Stimulated activated CD8-positive, alpha-beta memory T cell treated with anti-CD3 and anti-CD28 coated beads, Interleukin-7, amount 100 ng/mL, for 1 hour (primary cell): ENCODE measurements at regions not wholly inside any gene's neighbourhood (a gene's known extent, or its start where the extent isn't known, plus 50 kb on each side); places are given as distances from the start of the nearest gene placed in this dataset.
"Not testable (repeated sequence)": the region's sequence is repeated elsewhere in the genome, so short reads cannot be mapped to it uniquely, and the experiment has no call there.

ENCODE experiments used
- DNase-seq, 2 donors: peaks; one replicate each; pipeline ENCODE4 v3.0.0-alpha.2; 2020; ENCODE audit warnings: low read depth in 2 of 2

DNA sequence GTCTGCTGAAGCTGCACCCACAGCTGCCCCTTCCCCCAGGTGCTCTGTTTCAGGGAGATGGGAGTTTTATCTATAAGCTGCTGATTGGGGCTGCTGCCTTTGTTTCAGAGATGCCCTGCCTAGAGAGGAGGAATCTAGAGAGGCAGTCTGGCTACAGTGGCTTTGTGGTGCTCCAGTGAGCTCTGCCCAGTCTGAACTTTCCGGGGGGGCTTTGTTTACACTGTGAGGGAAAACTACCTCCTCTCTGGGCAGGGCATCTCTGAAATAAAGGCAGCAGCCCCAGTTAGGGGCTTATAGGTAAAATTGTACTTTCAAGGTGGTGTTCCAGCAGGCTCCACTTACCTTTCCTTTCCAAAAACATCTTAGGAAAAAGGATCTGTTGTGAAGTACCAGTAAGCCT is 242.2 kb downstream of the SPRY1 start:
- DNase-seq, result no peak

- no peak for DNase-seq
Observed at GRCh38 chr4:123640271-123640670, 243.7 kb downstream of the SPRY1 start.

DNA sequence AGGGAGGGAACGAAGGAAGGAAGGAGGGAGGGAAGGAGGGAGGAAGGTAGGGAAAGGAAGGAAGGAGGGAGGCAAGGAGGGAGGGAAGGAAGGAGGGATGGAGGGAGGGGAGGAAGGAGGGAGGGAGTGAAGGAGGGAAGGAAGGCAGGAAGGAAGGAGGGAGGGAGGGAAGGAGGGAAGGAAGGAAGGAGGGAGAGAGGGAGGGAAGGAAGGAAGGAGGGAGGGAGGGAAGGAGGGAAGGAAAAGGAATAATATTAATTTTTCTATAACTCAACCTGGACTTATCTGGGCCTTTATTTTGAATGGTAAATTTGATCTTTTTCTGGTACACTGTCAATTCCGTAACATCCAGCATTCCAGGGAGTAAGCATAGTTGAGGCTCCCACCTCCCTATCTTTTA is 244.2 kb downstream of the SPRY1 start:
- no peak for DNase-seq

- DNase-seq, result no peak
Observed at GRCh38 chr4:123643691-123644090, 247.1 kb downstream of the SPRY1 start.

GRCh38 chr4:123649250-123649644 is 252.7 kb downstream of the SPRY1 start:
- no peak for DNase-seq

DNA sequence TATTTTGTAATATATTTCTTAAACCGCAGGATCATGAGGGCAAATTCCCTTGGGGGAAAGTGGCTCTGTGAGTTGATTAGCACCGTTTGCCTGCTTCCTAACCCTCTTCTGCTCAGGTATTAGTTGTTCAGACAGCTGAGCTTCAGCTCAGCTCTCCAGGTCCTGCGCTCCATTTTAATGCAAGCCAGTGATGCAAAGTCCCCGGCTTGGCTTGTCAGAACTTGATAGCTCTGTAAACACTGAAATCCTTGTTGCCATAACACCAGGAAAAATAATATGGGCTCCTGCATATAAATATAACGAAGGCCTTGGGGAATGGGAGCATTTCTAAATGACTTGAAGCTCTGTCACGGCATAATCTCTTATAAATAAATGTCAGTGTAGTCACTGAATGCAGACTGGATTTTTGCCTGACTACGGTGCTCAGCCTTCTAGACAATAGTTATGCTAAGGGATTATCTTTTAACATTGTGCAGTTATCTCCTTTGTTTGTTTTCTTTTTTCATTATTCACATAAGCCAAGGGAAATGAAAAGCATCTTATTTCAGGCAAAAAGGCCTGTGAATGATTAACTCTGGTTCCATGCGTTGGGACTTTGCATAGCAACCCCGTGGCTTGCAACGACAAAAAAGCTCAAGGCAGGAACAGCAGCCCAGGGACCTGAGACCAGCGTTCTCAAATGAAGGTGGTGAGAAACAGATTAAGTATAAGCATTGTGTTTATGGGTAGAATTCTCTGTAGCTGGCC is 253.2 kb downstream of the SPRY1 start:
- DNase-seq, result no peak

- no peak for DNase-seq
Observed at GRCh38 chr4:123651066-123651465, 254.5 kb downstream of the SPRY1 start.

GRCh38 chr4:123651536-123652180 is 255.1 kb downstream of the SPRY1 start:
- DNase-seq, result no peak

DNA sequence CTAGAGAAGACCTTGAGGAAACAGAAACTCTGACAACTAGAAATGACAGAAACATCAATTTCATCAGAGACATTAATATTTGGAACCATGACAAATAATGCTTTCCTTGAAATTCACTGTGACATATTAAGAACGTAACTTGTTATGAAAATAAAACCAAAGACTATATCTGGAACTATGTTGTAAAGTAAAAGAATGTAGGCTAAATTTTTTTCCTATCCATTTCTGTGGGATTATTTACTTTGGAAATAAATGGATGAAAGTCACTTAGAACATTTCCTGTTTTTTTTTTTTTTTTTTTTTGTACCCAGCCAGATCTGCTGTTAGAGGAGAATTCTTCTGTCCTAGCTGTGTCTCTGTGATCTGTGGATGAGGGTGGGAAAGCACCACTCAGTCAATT is 255.9 kb downstream of the SPRY1 start:
- no peak for DNase-seq

- no peak for DNase-seq
Observed at GRCh38 chr4:123653236-123653635, 256.6 kb downstream of the SPRY1 start.

GRCh38 chr4:123656746-123657294 is 260.2 kb downstream of the SPRY1 start:
- not testable (repeated sequence) for DNase-seq

DNA sequence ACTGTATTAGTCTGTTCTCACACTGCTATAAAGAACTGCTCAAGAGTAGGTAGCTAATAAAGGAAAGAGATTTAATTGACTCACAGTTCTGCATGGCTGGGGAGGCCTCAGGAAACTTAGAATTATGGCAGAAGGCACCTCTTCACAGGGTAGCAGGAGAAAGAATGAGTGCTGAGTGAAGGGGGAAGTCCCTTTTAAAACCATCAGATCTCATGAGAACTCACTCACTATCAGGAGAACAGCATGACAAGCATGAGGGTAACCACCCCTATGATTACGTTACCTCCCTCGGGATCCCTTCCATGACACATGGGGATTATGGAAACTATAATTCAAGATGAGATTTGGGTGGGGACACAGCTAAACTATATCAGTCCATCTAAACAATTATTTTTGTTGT is 261.0 kb downstream of the SPRY1 start:
- not testable (repeated sequence) for DNase-seq

- no peak for DNase-seq
Observed at GRCh38 chr4:123659262-123659661, 262.7 kb downstream of the SPRY1 start.

- DNase-seq, result no peak
Observed at GRCh38 chr4:123659730-123660129, 263.1 kb downstream of the SPRY1 start.

DNA sequence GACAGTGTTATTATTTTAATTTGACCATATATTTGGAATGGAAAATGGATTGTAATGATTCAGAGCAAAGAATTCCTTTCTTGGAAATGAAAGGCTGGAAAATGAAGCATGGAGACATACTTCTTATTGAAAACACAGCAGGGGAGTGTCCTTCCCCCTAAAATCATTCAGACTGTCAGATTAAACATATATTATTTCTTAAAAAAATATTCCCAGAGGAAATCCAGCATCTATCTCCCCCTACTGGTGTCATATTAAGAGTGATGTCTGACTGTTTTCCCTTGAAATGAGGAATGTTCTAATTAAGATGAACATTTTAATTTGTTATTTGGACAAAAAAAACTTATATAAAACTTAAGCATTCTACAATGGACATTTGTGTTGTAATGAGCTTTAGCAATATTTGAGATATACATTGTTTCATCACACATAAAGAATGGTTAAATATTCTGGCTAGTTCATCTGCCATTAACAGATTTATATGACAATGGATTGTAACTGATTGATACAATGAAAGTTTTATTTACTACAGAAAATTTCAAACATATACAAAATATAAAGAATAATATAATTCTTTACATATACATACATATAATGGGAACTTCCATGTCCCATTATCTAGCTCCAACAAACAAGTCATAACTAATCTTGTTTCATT is 264.6 kb downstream of the SPRY1 start:
- DNase-seq, result no peak

GRCh38 chr4:123662827-123663226 is 266.2 kb downstream of the SPRY1 start:
- DNase-seq, result no peak

- no peak for DNase-seq
Observed at GRCh38 chr4:123666486-123666885, 269.9 kb downstream of the SPRY1 start.

DNA sequence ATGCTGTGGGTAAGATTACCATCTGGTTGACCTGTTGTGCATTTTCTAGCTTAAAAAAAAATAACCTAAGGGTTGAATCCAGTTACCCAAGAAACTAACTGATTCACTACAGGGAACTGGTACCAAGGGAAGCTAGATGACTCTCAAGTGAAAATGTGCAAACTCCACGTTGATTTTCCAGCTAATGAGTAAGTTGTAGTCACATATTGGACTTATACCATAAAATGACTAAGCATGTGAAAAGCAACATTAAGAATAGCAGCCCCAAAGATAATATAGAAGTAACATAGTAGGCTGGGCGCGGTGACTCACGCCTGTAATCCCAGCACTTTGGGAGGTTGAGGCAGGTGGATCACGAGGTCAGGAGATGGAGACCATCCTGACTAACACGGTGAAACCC is 270.9 kb downstream of the SPRY1 start:
- no peak for DNase-seq

DNA sequence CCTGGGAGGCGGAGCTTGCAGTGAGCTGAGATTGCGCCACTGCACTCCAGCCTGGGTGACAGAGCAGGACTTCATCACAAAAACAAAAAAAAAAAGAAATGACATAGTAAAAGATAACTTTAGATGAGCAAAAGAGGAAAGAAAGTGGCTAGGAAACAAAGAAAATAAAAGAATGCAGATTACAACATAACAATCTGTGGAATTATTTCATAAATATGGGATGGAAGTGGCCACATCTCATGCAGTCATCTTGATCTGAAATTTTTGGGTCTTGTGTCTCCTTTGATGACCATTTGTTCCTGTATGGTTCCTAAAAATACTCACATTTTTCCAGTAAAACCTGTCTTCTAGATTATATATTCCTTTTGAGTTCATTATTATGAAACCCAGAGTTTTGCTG is 271.4 kb downstream of the SPRY1 start:
- no peak for DNase-seq

DNA sequence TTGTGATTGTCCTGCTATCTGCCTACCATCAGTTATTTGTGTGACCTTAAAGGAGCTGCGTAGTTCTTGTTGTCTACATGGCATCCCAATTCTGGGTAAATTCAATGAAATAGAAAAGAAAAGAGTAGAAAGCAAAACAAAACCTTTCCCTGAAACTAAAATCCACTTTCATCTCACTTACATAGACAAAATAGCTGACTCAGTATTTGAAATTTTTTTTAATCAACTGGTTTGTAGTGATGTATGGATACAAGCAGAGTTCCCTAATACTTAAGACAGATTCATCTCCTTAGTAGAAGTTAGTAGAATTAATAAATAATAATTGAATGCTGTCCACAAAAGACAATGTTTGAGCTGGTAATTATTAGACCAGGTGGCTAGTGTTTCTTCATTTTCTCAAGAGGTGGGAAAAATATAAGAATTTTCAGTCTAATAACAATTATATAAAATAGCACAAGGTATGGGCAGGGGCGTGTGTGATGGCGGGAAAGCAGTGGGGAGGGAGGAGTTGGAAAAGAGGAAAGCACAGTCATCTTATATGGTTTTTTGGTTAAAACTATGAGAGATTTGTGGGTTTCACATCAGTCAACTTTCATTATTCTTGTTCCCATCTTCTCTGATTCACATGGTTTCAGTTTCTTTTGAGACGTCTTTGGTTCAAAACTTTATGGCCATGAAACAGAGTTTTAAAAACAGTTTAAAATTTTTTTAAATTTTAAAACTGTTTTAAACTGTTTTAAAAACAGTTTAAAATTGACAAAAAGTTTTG is 275.2 kb downstream of the SPRY1 start:
- no peak for DNase-seq

GRCh38 chr4:123672987-123673386 is 276.4 kb downstream of the SPRY1 start:
- no peak for DNase-seq

- no peak for DNase-seq
Observed at GRCh38 chr4:123673971-123674370, 277.4 kb downstream of the SPRY1 start.
